ENCODE measurements at regions not wholly inside any gene's neighbourhood (a gene's known extent, or its start where the extent isn't known, plus 50 kb on each side); places are given as distances from the start of the nearest gene placed in this dataset.

DNA sequence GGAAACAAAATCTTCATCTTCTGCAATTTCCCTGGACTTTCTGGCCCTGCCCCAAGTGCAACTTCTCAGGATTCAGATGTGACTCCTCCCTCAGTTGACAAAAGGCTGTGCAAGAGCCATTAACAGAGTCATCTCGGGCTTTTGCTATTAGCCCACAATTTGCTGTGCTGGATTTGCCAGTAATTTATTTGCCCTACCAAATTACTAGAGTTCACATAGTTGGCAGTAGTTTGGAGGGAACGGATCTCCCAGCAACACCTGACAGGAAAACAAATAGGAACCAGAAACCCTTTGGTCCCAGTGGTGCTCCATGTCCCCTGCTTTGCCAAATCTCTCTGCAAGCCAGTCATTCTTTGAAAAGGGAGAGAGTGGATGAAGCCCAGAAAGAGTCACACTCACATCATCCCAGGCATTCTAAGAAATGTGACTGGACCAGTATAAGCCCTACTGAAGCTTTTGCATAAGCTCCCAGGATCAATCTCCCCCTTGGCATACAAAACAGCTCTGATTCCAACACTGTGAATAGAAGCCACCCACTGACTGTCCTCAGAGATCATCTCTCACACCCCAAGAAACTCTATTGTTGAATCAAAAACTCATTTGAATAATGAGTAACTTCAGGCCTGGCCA is 350.1 kb upstream of the NBEA start:
- Histone ChIP-seq H3K9me3 (ENCODE audit: control insufficient read depth in 4 of 4, low read length in 3 of 4) (no peaks in the 10 kb centered on the region), H3K4me3 (ENCODE audit: low read depth in 1 of 3, low read length in 3 of 3) (no peak overlapping the region), H3K36me3 (ENCODE audit: control insufficient read depth in 4 of 4, insufficient read depth in 3 of 4, low read depth in 1 of 4, low read length in 3 of 4) (no peaks in the 10 kb centered on the region), H3K4me1 (ENCODE audit: control insufficient read depth in 4 of 4, insufficient read depth in 4 of 4, low read length in 3 of 4) (no peaks in the 10 kb centered on the region), H3K27me3 (ENCODE audit: control insufficient read depth in 4 of 4, insufficient read depth in 4 of 4, low read length in 3 of 4) (no peaks in the 10 kb centered on the region), H3K9ac (ENCODE audit: low read depth in 1 of 2, low read length in 2 of 2) (no peak overlapping the region), H3K27ac (ENCODE audit: low read depth in 1 of 2, low read length in 2 of 2) (no peak overlapping the region)
- TF ChIP-seq GABPA (IDR thresholded peaks at IDR 0.05 in 1 of 2, conservative IDR thresholded peaks at IDR 0.05 in 1 of 2) (no peak), EGR1 (IDR thresholded peaks at IDR 0.05; ENCODE audit: low read depth in 2 of 2) (no peak), RXRA (IDR thresholded peaks at IDR 0.05) (no peak), HNF4A (conservative IDR thresholded peaks at IDR 0.05) (no peak), RAD21 (IDR thresholded peaks at IDR 0.05) (no peak), YY1 (IDR thresholded peaks at IDR 0.05) (no peak), TAF1 (conservative IDR thresholded peaks at IDR 0.05) (no peak), JUND (IDR thresholded peaks at IDR 0.05) (no peak), SP1 (IDR thresholded peaks at IDR 0.05) (no peak), FOXA1 (IDR thresholded peaks at IDR 0.05) (no peak), NR2F2 (IDR thresholded peaks at IDR 0.05) (no peak), HNF4G (IDR thresholded peaks at IDR 0.05) (no peak), FOXA2 (IDR thresholded peaks at IDR 0.05) (no peak)
- TF ChIP-seq, protein P1, sequence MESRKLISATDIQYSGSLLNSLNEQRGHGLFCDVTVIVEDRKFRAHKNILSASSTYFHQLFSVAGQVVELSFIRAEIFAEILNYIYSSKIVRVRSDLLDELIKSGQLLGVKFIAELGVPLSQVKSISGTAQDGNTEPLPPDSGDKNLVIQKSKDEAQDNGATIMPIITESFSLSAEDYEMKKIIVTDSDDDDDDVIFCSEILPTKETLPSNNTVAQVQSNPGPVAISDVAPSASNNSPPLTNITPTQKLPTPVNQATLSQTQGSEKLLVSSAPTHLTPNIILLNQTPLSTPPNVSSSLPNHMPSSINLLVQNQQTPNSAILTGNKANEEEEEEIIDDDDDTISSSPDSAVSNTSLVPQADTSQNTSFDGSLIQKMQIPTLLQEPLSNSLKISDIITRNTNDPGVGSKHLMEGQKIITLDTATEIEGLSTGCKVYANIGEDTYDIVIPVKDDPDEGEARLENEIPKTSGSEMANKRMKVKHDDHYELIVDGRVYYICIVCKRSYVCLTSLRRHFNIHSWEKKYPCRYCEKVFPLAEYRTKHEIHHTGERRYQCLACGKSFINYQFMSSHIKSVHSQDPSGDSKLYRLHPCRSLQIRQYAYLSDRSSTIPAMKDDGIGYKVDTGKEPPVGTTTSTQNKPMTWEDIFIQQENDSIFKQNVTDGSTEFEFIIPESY (IDR thresholded peaks at IDR 0.05): no peak
- TF ChIP-seq, protein P2, sequence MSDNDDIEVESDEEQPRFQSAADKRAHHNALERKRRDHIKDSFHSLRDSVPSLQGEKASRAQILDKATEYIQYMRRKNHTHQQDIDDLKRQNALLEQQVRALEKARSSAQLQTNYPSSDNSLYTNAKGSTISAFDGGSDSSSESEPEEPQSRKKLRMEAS (IDR thresholded peaks at IDR 0.05): no peak
- TF ChIP-seq, protein P3, sequence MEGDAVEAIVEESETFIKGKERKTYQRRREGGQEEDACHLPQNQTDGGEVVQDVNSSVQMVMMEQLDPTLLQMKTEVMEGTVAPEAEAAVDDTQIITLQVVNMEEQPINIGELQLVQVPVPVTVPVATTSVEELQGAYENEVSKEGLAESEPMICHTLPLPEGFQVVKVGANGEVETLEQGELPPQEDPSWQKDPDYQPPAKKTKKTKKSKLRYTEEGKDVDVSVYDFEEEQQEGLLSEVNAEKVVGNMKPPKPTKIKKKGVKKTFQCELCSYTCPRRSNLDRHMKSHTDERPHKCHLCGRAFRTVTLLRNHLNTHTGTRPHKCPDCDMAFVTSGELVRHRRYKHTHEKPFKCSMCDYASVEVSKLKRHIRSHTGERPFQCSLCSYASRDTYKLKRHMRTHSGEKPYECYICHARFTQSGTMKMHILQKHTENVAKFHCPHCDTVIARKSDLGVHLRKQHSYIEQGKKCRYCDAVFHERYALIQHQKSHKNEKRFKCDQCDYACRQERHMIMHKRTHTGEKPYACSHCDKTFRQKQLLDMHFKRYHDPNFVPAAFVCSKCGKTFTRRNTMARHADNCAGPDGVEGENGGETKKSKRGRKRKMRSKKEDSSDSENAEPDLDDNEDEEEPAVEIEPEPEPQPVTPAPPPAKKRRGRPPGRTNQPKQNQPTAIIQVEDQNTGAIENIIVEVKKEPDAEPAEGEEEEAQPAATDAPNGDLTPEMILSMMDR (IDR thresholded peaks at IDR 0.05; ENCODE audit: low read depth, low read length, missing input control): no peak
- TF ChIP-seq, protein P4, sequence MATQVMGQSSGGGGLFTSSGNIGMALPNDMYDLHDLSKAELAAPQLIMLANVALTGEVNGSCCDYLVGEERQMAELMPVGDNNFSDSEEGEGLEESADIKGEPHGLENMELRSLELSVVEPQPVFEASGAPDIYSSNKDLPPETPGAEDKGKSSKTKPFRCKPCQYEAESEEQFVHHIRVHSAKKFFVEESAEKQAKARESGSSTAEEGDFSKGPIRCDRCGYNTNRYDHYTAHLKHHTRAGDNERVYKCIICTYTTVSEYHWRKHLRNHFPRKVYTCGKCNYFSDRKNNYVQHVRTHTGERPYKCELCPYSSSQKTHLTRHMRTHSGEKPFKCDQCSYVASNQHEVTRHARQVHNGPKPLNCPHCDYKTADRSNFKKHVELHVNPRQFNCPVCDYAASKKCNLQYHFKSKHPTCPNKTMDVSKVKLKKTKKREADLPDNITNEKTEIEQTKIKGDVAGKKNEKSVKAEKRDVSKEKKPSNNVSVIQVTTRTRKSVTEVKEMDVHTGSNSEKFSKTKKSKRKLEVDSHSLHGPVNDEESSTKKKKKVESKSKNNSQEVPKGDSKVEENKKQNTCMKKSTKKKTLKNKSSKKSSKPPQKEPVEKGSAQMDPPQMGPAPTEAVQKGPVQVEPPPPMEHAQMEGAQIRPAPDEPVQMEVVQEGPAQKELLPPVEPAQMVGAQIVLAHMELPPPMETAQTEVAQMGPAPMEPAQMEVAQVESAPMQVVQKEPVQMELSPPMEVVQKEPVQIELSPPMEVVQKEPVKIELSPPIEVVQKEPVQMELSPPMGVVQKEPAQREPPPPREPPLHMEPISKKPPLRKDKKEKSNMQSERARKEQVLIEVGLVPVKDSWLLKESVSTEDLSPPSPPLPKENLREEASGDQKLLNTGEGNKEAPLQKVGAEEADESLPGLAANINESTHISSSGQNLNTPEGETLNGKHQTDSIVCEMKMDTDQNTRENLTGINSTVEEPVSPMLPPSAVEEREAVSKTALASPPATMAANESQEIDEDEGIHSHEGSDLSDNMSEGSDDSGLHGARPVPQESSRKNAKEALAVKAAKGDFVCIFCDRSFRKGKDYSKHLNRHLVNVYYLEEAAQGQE (IDR thresholded peaks at IDR 0.05): no peak
- TF ChIP-seq, protein P5, sequence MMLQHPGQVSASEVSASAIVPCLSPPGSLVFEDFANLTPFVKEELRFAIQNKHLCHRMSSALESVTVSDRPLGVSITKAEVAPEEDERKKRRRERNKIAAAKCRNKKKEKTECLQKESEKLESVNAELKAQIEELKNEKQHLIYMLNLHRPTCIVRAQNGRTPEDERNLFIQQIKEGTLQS (IDR thresholded peaks at IDR 0.05): no peak
- 52% methylated on average over 2 of the region's 2 CpGs for WGBS
- DNase-seq (ENCODE audit: low spot score): no peak

All from liver (tissue), 8 donors.